Heart left ventricle (tissue), 13 donors: ENCODE measurements at regions not wholly inside any gene's neighbourhood (a gene's known extent, or its start where the extent isn't known, plus 50 kb on each side); places are given as distances from the start of the nearest gene placed in this dataset.

Experiments
- POLR2A ChIP-seq, 2 donors: fragments of 450-650 bp; IDR thresholded peaks; one replicate each; pipeline ENCODE4 v1.6.1; 2017; ENCODE audit warnings: antibody characterized with exemption in 2 of 2, mild to moderate bottlenecking in 2 of 2, moderate library complexity in 2 of 2
- TF ChIP-seq, protein P1 (sequence below), 12 donors: fragments of 200-600 bp; sonication (generic) in 4 of 12; IDR thresholded peaks; one replicate each; pipeline versions ENCODE4 v1.5.0 to v1.8.0; 2018 to 2022; ENCODE audit warnings: antibody characterized with exemption in 12 of 12, mild to moderate bottlenecking in 5 of 12
- donor health status: ischemic (EF 13 %, LVEDD 7.1; RV severe dilation, severe dysfunction).
- donor health status: DM: no; HTN: yes; CAD: no.
- donor health status: DM: no; HTN: no; CAD: no.
- donor health status: ischemic (EF 25% LVEDD 6.9; RV normal size, moderate dysfunction).
- donor health status: ischemic (EF 25% LVEDD 5.7; RV mildly dilated, moderate dysfunction).
- donor health status: ischemic (EF 35%, LVEDD 5.7; RV mildly dilated, moderate dysfunction).
- donor health status: nonischemic (EF 11% LVEDD 7.7; RV severe dilation, severe dysfunction).
- donor health status: DM: yes; HTN: yes; CAD: no.
- donor health status: PGD.
- donor health status: ischemic (EF 29% LVEDD 5.4; RV normal size, mild dysfunction).
- donor health status: nonischemic (EF 23%, LVEDD 6.1; RV moderate dilation, normal function).

DNA sequence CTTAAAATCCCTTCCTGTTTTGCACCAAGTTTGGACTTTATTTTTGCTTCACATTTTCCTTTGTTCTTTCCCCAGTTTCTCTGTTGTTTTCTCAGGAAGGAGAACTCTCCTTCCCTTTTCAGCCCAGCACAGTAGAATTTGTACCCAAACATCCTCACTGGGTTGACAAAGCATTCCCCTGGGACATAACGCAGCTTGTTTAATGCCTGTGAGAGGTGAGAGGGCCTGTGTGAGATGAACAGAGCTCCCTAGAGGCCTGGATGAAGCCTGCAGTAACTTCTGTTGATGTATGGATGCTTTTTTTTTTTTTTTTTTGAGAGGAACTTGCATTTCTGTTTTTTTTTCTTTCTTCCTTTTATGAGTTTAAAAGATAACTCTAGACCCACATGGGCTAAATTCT, 104.9 kb upstream of the SLC22A23 start:
- no peak for TF ChIP-seq POLR2A (IDR thresholded peaks at IDR 0.05)
- TF ChIP-seq, protein P1, sequence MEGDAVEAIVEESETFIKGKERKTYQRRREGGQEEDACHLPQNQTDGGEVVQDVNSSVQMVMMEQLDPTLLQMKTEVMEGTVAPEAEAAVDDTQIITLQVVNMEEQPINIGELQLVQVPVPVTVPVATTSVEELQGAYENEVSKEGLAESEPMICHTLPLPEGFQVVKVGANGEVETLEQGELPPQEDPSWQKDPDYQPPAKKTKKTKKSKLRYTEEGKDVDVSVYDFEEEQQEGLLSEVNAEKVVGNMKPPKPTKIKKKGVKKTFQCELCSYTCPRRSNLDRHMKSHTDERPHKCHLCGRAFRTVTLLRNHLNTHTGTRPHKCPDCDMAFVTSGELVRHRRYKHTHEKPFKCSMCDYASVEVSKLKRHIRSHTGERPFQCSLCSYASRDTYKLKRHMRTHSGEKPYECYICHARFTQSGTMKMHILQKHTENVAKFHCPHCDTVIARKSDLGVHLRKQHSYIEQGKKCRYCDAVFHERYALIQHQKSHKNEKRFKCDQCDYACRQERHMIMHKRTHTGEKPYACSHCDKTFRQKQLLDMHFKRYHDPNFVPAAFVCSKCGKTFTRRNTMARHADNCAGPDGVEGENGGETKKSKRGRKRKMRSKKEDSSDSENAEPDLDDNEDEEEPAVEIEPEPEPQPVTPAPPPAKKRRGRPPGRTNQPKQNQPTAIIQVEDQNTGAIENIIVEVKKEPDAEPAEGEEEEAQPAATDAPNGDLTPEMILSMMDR (IDR thresholded peaks at IDR 0.05), result no peak
